A549 (cell line): ENCODE measurements at regions not wholly inside any gene's neighbourhood (a gene's known extent, or its start where the extent isn't known, plus 50 kb on each side); places are given as distances from the start of the nearest gene placed in this dataset.

Source experiments
- BHLHE40 ChIP-seq: IDR thresholded peaks from 2 replicates; pipeline ENCODE4 v1.6.1; 2012; ENCODE audit warnings: low read depth, low read length, inconsistent platforms
- CTCF ChIP-seq: fragments of >200 bp; sonication (Bioruptor Twin); formaldehyde crosslinking; IDR thresholded peaks from 3 replicates; pipeline ENCODE4 v1.5.1; 2016
- GATA3 ChIP-seq: IDR thresholded peaks from 2 replicates; pipeline ENCODE4 v1.6.1; 2012; ENCODE audit warnings: borderline replicate concordance
- POLR2A ChIP-seq: IDR thresholded peaks from 2 replicates; pipeline ENCODE4 v1.6.1; 2012; ENCODE audit warnings: mild to moderate bottlenecking, low read length
- RNF2 ChIP-seq: fragments of 200-600 bp; sonication (generic); IDR thresholded peaks from 2 replicates; pipeline ENCODE4 v1.6.1; 2016; ENCODE audit warnings: low read depth, mild to moderate bottlenecking, antibody characterized with exemption, moderate library complexity, borderline replicate concordance
- TP53 ChIP-seq: fragments of 250-450 bp; sonication (Bioruptor Pico); IDR thresholded peaks from 2 replicates; pipeline ENCODE4 v1.5.0; 2021; ENCODE audit warnings: mild to moderate bottlenecking, moderate library complexity

- TF ChIP-seq TP53 (CRISPR knock-in tag) (no peak), CTCF (no peak), POLR2A (no peak), GATA3 (no peak), RNF2 (no peak), BHLHE40 (no peak)
These were observed 123.6 kb downstream of the DTL start for GRCh38 chr1:212158912-212159796.
